ENCODE measurements at regions not wholly inside any gene's neighbourhood (a gene's known extent, or its start where the extent isn't known, plus 50 kb on each side); places are given as distances from the start of the nearest gene placed in this dataset.

GRCh38 chr19:30171138-30171635 lies 201.0 kb upstream of the ZNF536 start (continued):
- TF ChIP-seq, protein P1, sequence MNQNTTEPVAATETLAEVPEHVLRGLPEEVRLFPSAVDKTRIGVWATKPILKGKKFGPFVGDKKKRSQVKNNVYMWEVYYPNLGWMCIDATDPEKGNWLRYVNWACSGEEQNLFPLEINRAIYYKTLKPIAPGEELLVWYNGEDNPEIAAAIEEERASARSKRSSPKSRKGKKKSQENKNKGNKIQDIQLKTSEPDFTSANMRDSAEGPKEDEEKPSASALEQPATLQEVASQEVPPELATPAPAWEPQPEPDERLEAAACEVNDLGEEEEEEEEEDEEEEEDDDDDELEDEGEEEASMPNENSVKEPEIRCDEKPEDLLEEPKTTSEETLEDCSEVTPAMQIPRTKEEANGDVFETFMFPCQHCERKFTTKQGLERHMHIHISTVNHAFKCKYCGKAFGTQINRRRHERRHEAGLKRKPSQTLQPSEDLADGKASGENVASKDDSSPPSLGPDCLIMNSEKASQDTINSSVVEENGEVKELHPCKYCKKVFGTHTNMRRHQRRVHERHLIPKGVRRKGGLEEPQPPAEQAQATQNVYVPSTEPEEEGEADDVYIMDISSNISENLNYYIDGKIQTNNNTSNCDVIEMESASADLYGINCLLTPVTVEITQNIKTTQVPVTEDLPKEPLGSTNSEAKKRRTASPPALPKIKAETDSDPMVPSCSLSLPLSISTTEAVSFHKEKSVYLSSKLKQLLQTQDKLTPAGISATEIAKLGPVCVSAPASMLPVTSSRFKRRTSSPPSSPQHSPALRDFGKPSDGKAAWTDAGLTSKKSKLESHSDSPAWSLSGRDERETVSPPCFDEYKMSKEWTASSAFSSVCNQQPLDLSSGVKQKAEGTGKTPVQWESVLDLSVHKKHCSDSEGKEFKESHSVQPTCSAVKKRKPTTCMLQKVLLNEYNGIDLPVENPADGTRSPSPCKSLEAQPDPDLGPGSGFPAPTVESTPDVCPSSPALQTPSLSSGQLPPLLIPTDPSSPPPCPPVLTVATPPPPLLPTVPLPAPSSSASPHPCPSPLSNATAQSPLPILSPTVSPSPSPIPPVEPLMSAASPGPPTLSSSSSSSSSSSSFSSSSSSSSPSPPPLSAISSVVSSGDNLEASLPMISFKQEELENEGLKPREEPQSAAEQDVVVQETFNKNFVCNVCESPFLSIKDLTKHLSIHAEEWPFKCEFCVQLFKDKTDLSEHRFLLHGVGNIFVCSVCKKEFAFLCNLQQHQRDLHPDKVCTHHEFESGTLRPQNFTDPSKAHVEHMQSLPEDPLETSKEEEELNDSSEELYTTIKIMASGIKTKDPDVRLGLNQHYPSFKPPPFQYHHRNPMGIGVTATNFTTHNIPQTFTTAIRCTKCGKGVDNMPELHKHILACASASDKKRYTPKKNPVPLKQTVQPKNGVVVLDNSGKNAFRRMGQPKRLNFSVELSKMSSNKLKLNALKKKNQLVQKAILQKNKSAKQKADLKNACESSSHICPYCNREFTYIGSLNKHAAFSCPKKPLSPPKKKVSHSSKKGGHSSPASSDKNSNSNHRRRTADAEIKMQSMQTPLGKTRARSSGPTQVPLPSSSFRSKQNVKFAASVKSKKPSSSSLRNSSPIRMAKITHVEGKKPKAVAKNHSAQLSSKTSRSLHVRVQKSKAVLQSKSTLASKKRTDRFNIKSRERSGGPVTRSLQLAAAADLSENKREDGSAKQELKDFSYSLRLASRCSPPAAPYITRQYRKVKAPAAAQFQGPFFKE (tag by site-specific recombination; IDR thresholded peaks at IDR 0.05; ENCODE audit: borderline replicate concordance): peak; percentile 84; the same call in 1 of the 2 replicates
- 0 out of 2 replicates have a peak, but pooled peaks have one; percentile 59 for TF ChIP-seq ZNF354C (tag by site-specific recombination; IDR thresholded peaks at IDR 0.05; ENCODE audit: borderline replicate concordance, low read depth)
- TF ChIP-seq ZNF530 (tag by site-specific recombination; IDR thresholded peaks at IDR 0.05; ENCODE audit: low read depth): no peak
- TF ChIP-seq, protein P2, sequence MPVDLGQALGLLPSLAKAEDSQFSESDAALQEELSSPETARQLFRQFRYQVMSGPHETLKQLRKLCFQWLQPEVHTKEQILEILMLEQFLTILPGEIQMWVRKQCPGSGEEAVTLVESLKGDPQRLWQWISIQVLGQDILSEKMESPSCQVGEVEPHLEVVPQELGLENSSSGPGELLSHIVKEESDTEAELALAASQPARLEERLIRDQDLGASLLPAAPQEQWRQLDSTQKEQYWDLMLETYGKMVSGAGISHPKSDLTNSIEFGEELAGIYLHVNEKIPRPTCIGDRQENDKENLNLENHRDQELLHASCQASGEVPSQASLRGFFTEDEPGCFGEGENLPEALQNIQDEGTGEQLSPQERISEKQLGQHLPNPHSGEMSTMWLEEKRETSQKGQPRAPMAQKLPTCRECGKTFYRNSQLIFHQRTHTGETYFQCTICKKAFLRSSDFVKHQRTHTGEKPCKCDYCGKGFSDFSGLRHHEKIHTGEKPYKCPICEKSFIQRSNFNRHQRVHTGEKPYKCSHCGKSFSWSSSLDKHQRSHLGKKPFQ (tag by site-specific recombination; IDR thresholded peaks at IDR 0.05): peak; percentile 97
- 0 out of 2 replicates have a peak, but pooled peaks have one; percentile 12 for TF ChIP-seq ZNF548 (tag by site-specific recombination; IDR thresholded peaks at IDR 0.05)
- TF ChIP-seq KLF8 (tag by site-specific recombination; IDR thresholded peaks at IDR 0.05): no peak
- TF ChIP-seq ZBTB49 (tag by site-specific recombination; IDR thresholded peaks at IDR 0.05; ENCODE audit: low read depth): no peak
- no peak for TF ChIP-seq BCL11B (tag by site-specific recombination; IDR thresholded peaks at IDR 0.05; ENCODE audit: low read depth)
- TF ChIP-seq ZNF248 (tag by site-specific recombination; IDR thresholded peaks at IDR 0.05): 0 out of 2 replicates have a peak, but pooled peaks have one; percentile 68
- peak; percentile 37; the same call in 1 of the 2 replicates for TF ChIP-seq ZNF157 (tag by site-specific recombination; IDR thresholded peaks at IDR 0.05)
- TF ChIP-seq ZNF777 (tag by site-specific recombination; IDR thresholded peaks at IDR 0.05; ENCODE audit: borderline replicate concordance): no peak
- TF ChIP-seq ZSCAN5A (tag by site-specific recombination; IDR thresholded peaks at IDR 0.05): peak; percentile 6; the same call in 1 of the 2 replicates
- no peak for TF ChIP-seq ZNF585B (tag by site-specific recombination; IDR thresholded peaks at IDR 0.05)
- TF ChIP-seq ZSCAN23 (tag by site-specific recombination; IDR thresholded peaks at IDR 0.05): no peak
- TF ChIP-seq ZNF19 (tag by site-specific recombination; IDR thresholded peaks at IDR 0.05; ENCODE audit: low read depth): no peak
- no peak for TF ChIP-seq ZNF174 (tag by site-specific recombination; IDR thresholded peaks at IDR 0.05)
- TF ChIP-seq, protein P3, sequence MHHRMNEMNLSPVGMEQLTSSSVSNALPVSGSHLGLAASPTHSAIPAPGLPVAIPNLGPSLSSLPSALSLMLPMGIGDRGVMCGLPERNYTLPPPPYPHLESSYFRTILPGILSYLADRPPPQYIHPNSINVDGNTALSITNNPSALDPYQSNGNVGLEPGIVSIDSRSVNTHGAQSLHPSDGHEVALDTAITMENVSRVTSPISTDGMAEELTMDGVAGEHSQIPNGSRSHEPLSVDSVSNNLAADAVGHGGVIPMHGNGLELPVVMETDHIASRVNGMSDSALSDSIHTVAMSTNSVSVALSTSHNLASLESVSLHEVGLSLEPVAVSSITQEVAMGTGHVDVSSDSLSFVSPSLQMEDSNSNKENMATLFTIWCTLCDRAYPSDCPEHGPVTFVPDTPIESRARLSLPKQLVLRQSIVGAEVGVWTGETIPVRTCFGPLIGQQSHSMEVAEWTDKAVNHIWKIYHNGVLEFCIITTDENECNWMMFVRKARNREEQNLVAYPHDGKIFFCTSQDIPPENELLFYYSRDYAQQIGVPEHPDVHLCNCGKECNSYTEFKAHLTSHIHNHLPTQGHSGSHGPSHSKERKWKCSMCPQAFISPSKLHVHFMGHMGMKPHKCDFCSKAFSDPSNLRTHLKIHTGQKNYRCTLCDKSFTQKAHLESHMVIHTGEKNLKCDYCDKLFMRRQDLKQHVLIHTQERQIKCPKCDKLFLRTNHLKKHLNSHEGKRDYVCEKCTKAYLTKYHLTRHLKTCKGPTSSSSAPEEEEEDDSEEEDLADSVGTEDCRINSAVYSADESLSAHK (tag by site-specific recombination; IDR thresholded peaks at IDR 0.05): no peak
- TF ChIP-seq, protein P4, sequence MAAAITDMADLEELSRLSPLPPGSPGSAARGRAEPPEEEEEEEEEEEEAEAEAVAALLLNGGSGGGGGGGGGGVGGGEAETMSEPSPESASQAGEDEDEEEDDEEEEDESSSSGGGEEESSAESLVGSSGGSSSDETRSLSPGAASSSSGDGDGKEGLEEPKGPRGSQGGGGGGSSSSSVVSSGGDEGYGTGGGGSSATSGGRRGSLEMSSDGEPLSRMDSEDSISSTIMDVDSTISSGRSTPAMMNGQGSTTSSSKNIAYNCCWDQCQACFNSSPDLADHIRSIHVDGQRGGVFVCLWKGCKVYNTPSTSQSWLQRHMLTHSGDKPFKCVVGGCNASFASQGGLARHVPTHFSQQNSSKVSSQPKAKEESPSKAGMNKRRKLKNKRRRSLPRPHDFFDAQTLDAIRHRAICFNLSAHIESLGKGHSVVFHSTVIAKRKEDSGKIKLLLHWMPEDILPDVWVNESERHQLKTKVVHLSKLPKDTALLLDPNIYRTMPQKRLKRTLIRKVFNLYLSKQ (tag by site-specific recombination; IDR thresholded peaks at IDR 0.05; ENCODE audit: borderline replicate concordance): 0 out of 2 replicates have a peak, but pooled peaks have one; percentile 56
- TF ChIP-seq ZNF529 (tag by site-specific recombination; IDR thresholded peaks at IDR 0.05; ENCODE audit: insufficient replicate concordance): no peak
